CD4-positive, alpha-beta T cell treated with Interferon alpha-2 for 1 hour (primary cell): ENCODE measurements at regions not wholly inside any gene's neighbourhood (a gene's known extent, or its start where the extent isn't known, plus 50 kb on each side); places are given as distances from the start of the nearest gene placed in this dataset.

ENCODE experiments used
- DNase-seq, 2 donors: peaks; one replicate each; pipeline ENCODE4 v3.0.0-alpha.2; 2020 to 2022

GRCh38 chr11:39288011-39288410 lies 2171.4 kb downstream of the LRRC4C start:
- no peak for DNase-seq

GRCh38 chr11:39268176-39268690 lies 2191.2 kb downstream of the LRRC4C start:
- no peak for DNase-seq

- DNase-seq: no peak
Observed at GRCh38 chr11:39255648-39256047, 2203.8 kb downstream of the LRRC4C start.

- no peak for DNase-seq
Observed at GRCh38 chr11:39249566-39250365, 2209.7 kb downstream of the LRRC4C start.

GRCh38 chr11:39247570-39248137 lies 2211.8 kb downstream of the LRRC4C start:
- no peak for DNase-seq

- DNase-seq: no peak
Observed at GRCh38 chr11:39239553-39239952, 2219.9 kb downstream of the LRRC4C start.

- no peak for DNase-seq
Observed at GRCh38 chr11:39236916-39237315, 2222.5 kb downstream of the LRRC4C start.

- no peak for DNase-seq
Observed at GRCh38 chr11:39221550-39222138, 2237.8 kb downstream of the LRRC4C start.

- no peak for DNase-seq
Observed at GRCh38 chr11:39220501-39221230, 2238.8 kb downstream of the LRRC4C start.

GRCh38 chr11:39220069-39220468 lies 2239.4 kb downstream of the LRRC4C start:
- no peak for DNase-seq

- no peak for DNase-seq
Observed at GRCh38 chr11:39209981-39210380, 2249.5 kb downstream of the LRRC4C start.

GRCh38 chr11:39205236-39205995 lies 2254.0 kb downstream of the LRRC4C start:
- DNase-seq: no peak

GRCh38 chr11:39192671-39193070 lies 2266.8 kb downstream of the LRRC4C start:
- DNase-seq: no peak

- DNase-seq: no peak
Observed at GRCh38 chr11:39190751-39191150, 2268.7 kb downstream of the LRRC4C start.

GRCh38 chr11:39177678-39178077 lies 2281.8 kb downstream of the LRRC4C start:
- no peak for DNase-seq

- DNase-seq: no peak
Observed at GRCh38 chr11:39174965-39175364, 2284.5 kb downstream of the LRRC4C start.

- no peak for DNase-seq
Observed at GRCh38 chr11:39174196-39174595, 2285.3 kb downstream of the LRRC4C start.

- DNase-seq: no peak
Observed at GRCh38 chr11:39165021-39165420, 2294.4 kb downstream of the LRRC4C start.

GRCh38 chr11:39149214-39149613 lies 2310.2 kb downstream of the LRRC4C start:
- no peak for DNase-seq

- DNase-seq: no peak
Observed at GRCh38 chr11:39145346-39145745, 2314.1 kb downstream of the LRRC4C start.

GRCh38 chr11:39144351-39145130 lies 2314.9 kb downstream of the LRRC4C start:
- DNase-seq: no peak

- DNase-seq: no peak
Observed at GRCh38 chr11:39139581-39139980, 2319.9 kb downstream of the LRRC4C start.
